ENCODE measurements at regions not wholly inside any gene's neighbourhood (a gene's known extent, or its start where the extent isn't known, plus 50 kb on each side); places are given as distances from the start of the nearest gene placed in this dataset.

DNA sequence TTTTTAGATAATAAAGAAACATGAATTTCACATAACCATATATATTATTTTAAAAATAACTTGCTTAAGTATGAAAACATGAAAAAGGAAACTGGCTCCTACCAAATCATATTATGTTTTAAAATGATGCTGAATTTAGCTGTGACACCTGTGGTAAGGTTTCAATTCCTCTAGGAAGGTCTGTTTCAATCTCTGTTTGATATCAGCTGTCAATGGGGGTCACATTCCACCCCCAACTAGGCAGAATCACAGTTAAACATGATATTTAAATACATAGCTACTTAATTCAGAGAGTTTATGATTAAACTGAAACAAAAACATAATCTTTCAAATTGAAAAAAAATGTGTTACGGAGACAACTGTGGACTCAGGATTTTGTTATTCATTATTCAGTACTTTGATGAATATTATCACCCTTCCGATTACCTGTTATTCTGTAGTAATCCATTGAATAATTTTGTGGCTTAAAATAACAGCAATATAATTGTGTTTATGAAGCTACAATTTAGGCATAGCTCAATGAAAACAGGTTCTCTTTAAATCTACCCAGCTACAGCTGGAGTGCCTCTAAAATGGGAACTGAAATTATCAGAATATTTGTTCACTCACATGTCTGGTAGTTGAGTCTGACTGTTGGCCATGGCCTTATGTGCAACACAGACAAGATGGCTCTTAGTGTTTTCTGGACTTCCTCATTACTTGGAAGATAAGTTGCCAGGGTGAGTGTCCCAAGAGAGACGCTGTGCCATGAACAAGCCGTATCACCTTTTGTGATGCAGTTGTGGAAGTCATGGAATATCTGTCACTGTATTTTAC lies 244.6 kb upstream of the ANO3 start:
- Histone ChIP-seq H2AFZ (ENCODE audit: low read length) (no peak overlapping the region), H3K4me3 (replicated peaks in 1 of 4; ENCODE audit: control extremely low read depth in 1 of 4, insufficient read depth in 1 of 4, low read depth in 3 of 4, low read length in 4 of 4) (no peak overlapping the region), H3K27me3 (ENCODE audit: control insufficient read depth, insufficient read depth, low read length) (no peaks in the 10 kb centered on the region), H3K9ac (ENCODE audit: insufficient read depth, low read length) (no peak overlapping the region), H3K79me2 (ENCODE audit: control insufficient read depth, insufficient read depth, low read length) (no peaks in the 10 kb centered on the region), H3K4me2 (ENCODE audit: extremely low read depth, insufficient read depth, low read length) (no peak overlapping the region), H3K27ac (ENCODE audit: insufficient read depth, low read length) (no peak overlapping the region), H3K9me3 (ENCODE audit: control insufficient read depth, insufficient read depth, low read depth, low read length) (no peaks in the 10 kb centered on the region), H4K20me1 (ENCODE audit: control insufficient read depth, extremely low read depth, insufficient read depth, low read length) (no peaks in the 10 kb centered on the region), H3K4me1 (ENCODE audit: control insufficient read depth, extremely low read depth, insufficient read depth, low read length) (no peaks in the 10 kb centered on the region), H3K36me3 (ENCODE audit: control insufficient read depth, insufficient read depth, low read length) (no peaks in the 10 kb centered on the region)
- TF ChIP-seq CTCF (conservative IDR thresholded peaks at IDR 0.05 in 1 of 2, IDR thresholded peaks at IDR 0.05 in 1 of 2; ENCODE audit: low read depth in 1 of 2, low read length in 2 of 2), result no peak
- no peak for TF ChIP-seq EZH2 (IDR thresholded peaks at IDR 0.05; ENCODE audit: low read length, missing control alignments)
- DNase-seq (ENCODE audit: low read depth in 2 of 2), result no peak

- H3K79me2 ChIP-seq (ENCODE audit: control insufficient read depth, insufficient read depth, low read length), result no peaks in the 10 kb centered on the region
These were observed 243.5 kb upstream of the ANO3 start for GRCh38 chr11:26088391-26088790.

DNA sequence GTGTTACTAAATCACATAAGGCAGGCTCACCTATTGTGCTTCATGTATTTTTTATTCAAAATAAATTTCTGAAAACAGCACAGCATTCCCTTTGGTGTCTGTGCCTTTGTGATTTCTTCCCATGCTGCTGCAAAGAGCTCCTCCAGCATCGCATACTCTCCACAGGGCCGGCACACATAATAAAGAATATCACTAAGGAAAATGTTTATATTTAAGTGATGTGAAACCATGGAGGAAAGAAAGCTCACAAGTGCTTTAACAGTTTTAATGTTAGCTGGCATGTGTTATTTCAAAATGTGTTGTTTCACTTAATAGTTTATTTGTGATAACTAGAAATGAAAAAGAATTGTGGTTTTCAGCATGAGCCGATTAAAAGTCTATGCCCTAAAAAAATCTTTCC lies 241.3 kb upstream of the ANO3 start:
- Histone ChIP-seq H3K79me2 (ENCODE audit: control insufficient read depth, insufficient read depth, low read length) (no peaks in the 10 kb centered on the region), H2AFZ (ENCODE audit: low read length) (no peak overlapping the region), H4K20me1 (ENCODE audit: control insufficient read depth, extremely low read depth, insufficient read depth, low read length) (no peaks in the 10 kb centered on the region), H3K36me3 (ENCODE audit: control insufficient read depth, insufficient read depth, low read length) (no peaks in the 10 kb centered on the region), H3K4me2 (ENCODE audit: extremely low read depth, insufficient read depth, low read length) (no peak overlapping the region), H3K27me3 (ENCODE audit: control insufficient read depth, insufficient read depth, low read length) (no peaks in the 10 kb centered on the region), H3K27ac (ENCODE audit: insufficient read depth, low read length) (no peak overlapping the region), H3K4me1 (ENCODE audit: control insufficient read depth, extremely low read depth, insufficient read depth, low read length) (no peaks in the 10 kb centered on the region), H3K9ac (ENCODE audit: insufficient read depth, low read length) (no peak overlapping the region), H3K9me3 (ENCODE audit: control insufficient read depth, insufficient read depth, low read depth, low read length) (no peaks in the 10 kb centered on the region), H3K4me3 (replicated peaks in 1 of 4; ENCODE audit: control extremely low read depth in 1 of 4, insufficient read depth in 1 of 4, low read depth in 3 of 4, low read length in 4 of 4) (no peak overlapping the region)
- DNase-seq (ENCODE audit: low read depth in 2 of 2), result no peak
- TF ChIP-seq EZH2 (IDR thresholded peaks at IDR 0.05; ENCODE audit: low read length, missing control alignments) (no peak), CTCF (conservative IDR thresholded peaks at IDR 0.05 in 1 of 2, IDR thresholded peaks at IDR 0.05 in 1 of 2; ENCODE audit: low read depth in 1 of 2, low read length in 2 of 2) (no peak)

More at GRCh38 chr11:26088391-26088790, 243.5 kb upstream of the ANO3 start:
- Histone ChIP-seq H3K9me3 (ENCODE audit: control insufficient read depth, insufficient read depth, low read depth, low read length) (no peaks in the 10 kb centered on the region), H2AFZ (ENCODE audit: low read length) (no peak overlapping the region), H3K36me3 (ENCODE audit: control insufficient read depth, insufficient read depth, low read length) (no peaks in the 10 kb centered on the region), H4K20me1 (ENCODE audit: control insufficient read depth, extremely low read depth, insufficient read depth, low read length) (no peaks in the 10 kb centered on the region), H3K27ac (ENCODE audit: insufficient read depth, low read length) (no peak overlapping the region), H3K4me1 (ENCODE audit: control insufficient read depth, extremely low read depth, insufficient read depth, low read length) (no peaks in the 10 kb centered on the region), H3K4me3 (replicated peaks in 1 of 4; ENCODE audit: control extremely low read depth in 1 of 4, insufficient read depth in 1 of 4, low read depth in 3 of 4, low read length in 4 of 4) (no peak overlapping the region), H3K9ac (ENCODE audit: insufficient read depth, low read length) (no peak overlapping the region), H3K4me2 (ENCODE audit: extremely low read depth, insufficient read depth, low read length) (no peak overlapping the region), H3K27me3 (ENCODE audit: control insufficient read depth, insufficient read depth, low read length) (no peaks in the 10 kb centered on the region)
- TF ChIP-seq EZH2 (IDR thresholded peaks at IDR 0.05; ENCODE audit: low read length, missing control alignments), result no peak
- no peak for TF ChIP-seq CTCF (conservative IDR thresholded peaks at IDR 0.05 in 1 of 2, IDR thresholded peaks at IDR 0.05 in 1 of 2; ENCODE audit: low read depth in 1 of 2, low read length in 2 of 2)
- DNase-seq (ENCODE audit: low read depth in 2 of 2), result peak; percentile 56 to 79

All from fibroblast of lung (primary cell).